ENCODE measurements at regions not wholly inside any gene's neighbourhood (a gene's known extent, or its start where the extent isn't known, plus 50 kb on each side); places are given as distances from the start of the nearest gene placed in this dataset.

GRCh38 chr21:27362249-27362648, 395.4 kb upstream of the ADAMTS5 start (continued):
- TF ChIP-seq, protein P1, sequence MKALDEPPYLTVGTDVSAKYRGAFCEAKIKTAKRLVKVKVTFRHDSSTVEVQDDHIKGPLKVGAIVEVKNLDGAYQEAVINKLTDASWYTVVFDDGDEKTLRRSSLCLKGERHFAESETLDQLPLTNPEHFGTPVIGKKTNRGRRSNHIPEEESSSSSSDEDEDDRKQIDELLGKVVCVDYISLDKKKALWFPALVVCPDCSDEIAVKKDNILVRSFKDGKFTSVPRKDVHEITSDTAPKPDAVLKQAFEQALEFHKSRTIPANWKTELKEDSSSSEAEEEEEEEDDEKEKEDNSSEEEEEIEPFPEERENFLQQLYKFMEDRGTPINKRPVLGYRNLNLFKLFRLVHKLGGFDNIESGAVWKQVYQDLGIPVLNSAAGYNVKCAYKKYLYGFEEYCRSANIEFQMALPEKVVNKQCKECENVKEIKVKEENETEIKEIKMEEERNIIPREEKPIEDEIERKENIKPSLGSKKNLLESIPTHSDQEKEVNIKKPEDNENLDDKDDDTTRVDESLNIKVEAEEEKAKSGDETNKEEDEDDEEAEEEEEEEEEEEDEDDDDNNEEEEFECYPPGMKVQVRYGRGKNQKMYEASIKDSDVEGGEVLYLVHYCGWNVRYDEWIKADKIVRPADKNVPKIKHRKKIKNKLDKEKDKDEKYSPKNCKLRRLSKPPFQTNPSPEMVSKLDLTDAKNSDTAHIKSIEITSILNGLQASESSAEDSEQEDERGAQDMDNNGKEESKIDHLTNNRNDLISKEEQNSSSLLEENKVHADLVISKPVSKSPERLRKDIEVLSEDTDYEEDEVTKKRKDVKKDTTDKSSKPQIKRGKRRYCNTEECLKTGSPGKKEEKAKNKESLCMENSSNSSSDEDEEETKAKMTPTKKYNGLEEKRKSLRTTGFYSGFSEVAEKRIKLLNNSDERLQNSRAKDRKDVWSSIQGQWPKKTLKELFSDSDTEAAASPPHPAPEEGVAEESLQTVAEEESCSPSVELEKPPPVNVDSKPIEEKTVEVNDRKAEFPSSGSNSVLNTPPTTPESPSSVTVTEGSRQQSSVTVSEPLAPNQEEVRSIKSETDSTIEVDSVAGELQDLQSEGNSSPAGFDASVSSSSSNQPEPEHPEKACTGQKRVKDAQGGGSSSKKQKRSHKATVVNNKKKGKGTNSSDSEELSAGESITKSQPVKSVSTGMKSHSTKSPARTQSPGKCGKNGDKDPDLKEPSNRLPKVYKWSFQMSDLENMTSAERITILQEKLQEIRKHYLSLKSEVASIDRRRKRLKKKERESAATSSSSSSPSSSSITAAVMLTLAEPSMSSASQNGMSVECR (CRISPR knock-in tag; IDR thresholded peaks at IDR 0.05), result no peak
- TF ChIP-seq FOXP1 (CRISPR knock-in tag; IDR thresholded peaks at IDR 0.05) (no peak), JUND (IDR thresholded peaks at IDR 0.05; ENCODE audit: borderline replicate concordance, low read depth, low read length) (no peak), JUND (tag; IDR thresholded peaks at IDR 0.05; ENCODE audit: borderline replicate concordance, low read depth, low read length) (no peak), TEAD1 (CRISPR knock-in tag; IDR thresholded peaks at IDR 0.05) (no peak), ZKSCAN8 (CRISPR knock-in tag; IDR thresholded peaks at IDR 0.05) (no peak), NR0B1 (IDR thresholded peaks at IDR 0.05; ENCODE audit: partially characterized antibody) (no peak), ZNF121 (CRISPR knock-in tag; conservative IDR thresholded peaks at IDR 0.05) (no peak)
- TF ChIP-seq, protein P2, sequence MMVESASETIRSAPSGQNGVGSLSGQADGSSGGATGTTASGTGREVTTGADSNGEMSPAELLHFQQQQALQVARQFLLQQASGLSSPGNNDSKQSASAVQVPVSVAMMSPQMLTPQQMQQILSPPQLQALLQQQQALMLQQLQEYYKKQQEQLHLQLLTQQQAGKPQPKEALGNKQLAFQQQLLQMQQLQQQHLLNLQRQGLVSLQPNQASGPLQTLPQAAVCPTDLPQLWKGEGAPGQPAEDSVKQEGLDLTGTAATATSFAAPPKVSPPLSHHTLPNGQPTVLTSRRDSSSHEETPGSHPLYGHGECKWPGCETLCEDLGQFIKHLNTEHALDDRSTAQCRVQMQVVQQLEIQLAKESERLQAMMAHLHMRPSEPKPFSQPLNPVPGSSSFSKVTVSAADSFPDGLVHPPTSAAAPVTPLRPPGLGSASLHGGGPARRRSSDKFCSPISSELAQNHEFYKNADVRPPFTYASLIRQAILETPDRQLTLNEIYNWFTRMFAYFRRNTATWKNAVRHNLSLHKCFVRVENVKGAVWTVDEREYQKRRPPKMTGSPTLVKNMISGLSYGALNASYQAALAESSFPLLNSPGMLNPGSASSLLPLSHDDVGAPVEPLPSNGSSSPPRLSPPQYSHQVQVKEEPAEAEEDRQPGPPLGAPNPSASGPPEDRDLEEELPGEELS (CRISPR knock-in tag; IDR thresholded peaks at IDR 0.05; ENCODE audit: borderline replicate concordance), result no peak
